ENCODE measurements at regions not wholly inside any gene's neighbourhood (a gene's known extent, or its start where the extent isn't known, plus 50 kb on each side); places are given as distances from the start of the nearest gene placed in this dataset.

GRCh38 chr10:3241274-3241921, 68.8 kb upstream of the PITRM1 start:
- no peak for DNase-seq (ENCODE audit: low spot score)

- DNase-seq (ENCODE audit: low spot score): no peak
Observed at GRCh38 chr10:3239920-3240894, 67.6 kb upstream of the PITRM1 start.

- DNase-seq (ENCODE audit: low spot score): peak; percentile 33
Observed at GRCh38 chr10:3239066-3239919, 66.7 kb upstream of the PITRM1 start.

- no peak for DNase-seq (ENCODE audit: low spot score)
Observed at GRCh38 chr10:3238115-3238871, 65.7 kb upstream of the PITRM1 start.

GRCh38 chr10:3237530-3237929, 64.9 kb upstream of the PITRM1 start:
- no peak for DNase-seq (ENCODE audit: low spot score)

- no peak for DNase-seq (ENCODE audit: low spot score)
Observed at GRCh38 chr10:3236644-3237404, 64.2 kb upstream of the PITRM1 start.

GRCh38 chr10:3235996-3236510, 63.5 kb upstream of the PITRM1 start:
- peak; percentile 72 for DNase-seq (ENCODE audit: low spot score)

GRCh38 chr10:3235395-3235794, 62.8 kb upstream of the PITRM1 start:
- no peak for DNase-seq (ENCODE audit: low spot score)

- DNase-seq (ENCODE audit: low spot score): no peak
Observed at GRCh38 chr10:3233486-3233990, 61.0 kb upstream of the PITRM1 start.

GRCh38 chr10:3231951-3232730, 59.6 kb upstream of the PITRM1 start:
- no peak for DNase-seq (ENCODE audit: low spot score)

- DNase-seq (ENCODE audit: low spot score): no peak
Observed at GRCh38 chr10:3229815-3230214, 57.2 kb upstream of the PITRM1 start.

GRCh38 chr10:3228629-3228945, 56.0 kb upstream of the PITRM1 start:
- DNase-seq (ENCODE audit: low spot score): no peak

GRCh38 chr10:3226960-3227744, 54.6 kb upstream of the PITRM1 start:
- DNase-seq (ENCODE audit: low spot score): peak; percentile 78

GRCh38 chr10:3225561-3225960, 53.0 kb upstream of the PITRM1 start:
- no peak for DNase-seq (ENCODE audit: low spot score)

- no peak for DNase-seq (ENCODE audit: low spot score)
Observed at GRCh38 chr10:3224241-3224640, 51.7 kb upstream of the PITRM1 start.

- no peak for DNase-seq (ENCODE audit: low spot score)
Observed at GRCh38 chr10:3222626-3223025, 50.0 kb upstream of the PITRM1 start.
